IMR-90 (cell line): ENCODE measurements at regions not wholly inside any gene's neighbourhood (a gene's known extent, or its start where the extent isn't known, plus 50 kb on each side); places are given as distances from the start of the nearest gene placed in this dataset.

ENCODE experiments used
- ATAC-seq: fragments of 200-7000 bp; cut with Tn5 transposase; 2 replicates; pipeline ENCODE4 v1.9.1; 2020; ENCODE audit warnings: low read depth, mild to moderate bottlenecking, moderate library complexity
- BruUV-seq: library from RNA; stranded (reverse); fragments of 400-500 nt; replicated peaks from 2 replicates; lab custom pipeline; 2021; lab: Mats Ljungman, UMichigan
- CTCF ChIA-PET: fragments of 300-600 bp; formaldehyde crosslinking; extraction: SDS; loops from one replicate; lab custom pipeline; 2021; ENCODE audit warnings: antibody characterized with exemption; lab: Yijun Ruan, JAX
- POLR2A ChIA-PET: fragments of 300-600 bp; sonication (Branson Sonifier 250); formaldehyde crosslinking; loops from one replicate; lab custom pipeline; 2022; ENCODE audit warnings: antibody characterized with exemption; ENCODE audit not compliant: unreplicated experiment; lab: Charles Lee
- DNase-seq: peaks from one replicate; pipeline ENCODE4 v3.0.0; 2013
- H2AFZ ChIP-seq: replicated peaks from 2 replicates; pipeline ENCODE3; 2013; ENCODE audit warnings: low read length, mild to moderate bottlenecking; ENCODE audit not compliant: poor library complexity
- H2AK5ac ChIP-seq: 2 replicates; pipeline ENCODE4 v1.6.1; 2013; ENCODE audit warnings: low read depth, low read length, inconsistent platforms
- H2AK9ac ChIP-seq: replicated peaks from 2 replicates; pipeline ENCODE3; 2013; ENCODE audit warnings: mild to moderate bottlenecking, low read depth, low read length, moderate library complexity; ENCODE audit not compliant: poor library complexity
- H2BK120ac ChIP-seq: 2 replicates; pipeline ENCODE4 v1.6.1; 2013; ENCODE audit warnings: low read depth, low read length, inconsistent platforms
- H2BK15ac ChIP-seq: 3 replicates; pipeline ENCODE4 v1.6.1; 2013; ENCODE audit warnings: low read depth, low read length, inconsistent platforms
- H2BK20ac ChIP-seq: 2 replicates; pipeline ENCODE4 v1.6.1; 2013; ENCODE audit warnings: low read depth, mild to moderate bottlenecking, inconsistent platforms, low read length, moderate library complexity
- H2BK5ac ChIP-seq: 2 replicates; pipeline ENCODE4 v1.6.1; 2013; ENCODE audit warnings: mild to moderate bottlenecking, low read depth, low read length, inconsistent platforms; ENCODE audit not compliant: poor library complexity, severe bottlenecking
- H3K14ac ChIP-seq: replicated peaks from 2 replicates; pipeline ENCODE4 v1.6.1; 2013; ENCODE audit warnings: low read depth, low read length, inconsistent platforms
- H3K18ac ChIP-seq: 2 replicates; pipeline ENCODE4 v1.6.1; 2013; ENCODE audit warnings: low read depth, low read length, control low read depth
- H3K23ac ChIP-seq: 2 replicates; pipeline ENCODE4 v1.6.1; 2013; ENCODE audit warnings: low read depth, low read length, inconsistent platforms
- H3K27ac ChIP-seq: 2 replicates; pipeline ENCODE4 v1.5.1; 2013; ENCODE audit warnings: mild to moderate bottlenecking, control low read depth, low read length; ENCODE audit not compliant: insufficient read depth
- H3K27me3 ChIP-seq: 2 replicates; pipeline ENCODE4 v1.6.1; 2013; ENCODE audit warnings: low read length; ENCODE audit not compliant: control insufficient read depth, insufficient read depth
- H3K36me3 ChIP-seq: 2 replicates; pipeline ENCODE4 v1.6.1; 2013; ENCODE audit warnings: low read length, mixed read lengths; ENCODE audit not compliant: control insufficient read depth, insufficient read depth
- H3K4ac ChIP-seq: 2 replicates; pipeline ENCODE4 v1.6.1; 2013; ENCODE audit warnings: low read depth, low read length, inconsistent platforms
- H3K4me1 ChIP-seq: 2 replicates; pipeline ENCODE4 v1.6.1; 2013; ENCODE audit warnings: low read length, mixed read lengths; ENCODE audit not compliant: control insufficient read depth, insufficient read depth
- H3K4me2 ChIP-seq: 2 replicates; pipeline ENCODE4 v1.6.1; 2013; ENCODE audit warnings: low read depth, mild to moderate bottlenecking, control low read depth, low read length, moderate library complexity
- H3K4me3 ChIP-seq: 2 replicates; pipeline ENCODE4 v1.5.1; 2013; ENCODE audit warnings: low read depth, mild to moderate bottlenecking, control low read depth, low read length, moderate library complexity; ENCODE audit not compliant: insufficient read depth
- H3K56ac ChIP-seq: 2 replicates; pipeline ENCODE4 v1.6.1; 2013; ENCODE audit warnings: low read length, inconsistent platforms; ENCODE audit not compliant: insufficient read depth; ENCODE audit errors: extremely low read depth
- H3K79me1 ChIP-seq, 2 experiments: 2 replicates each; pipeline ENCODE4 v1.6.1; 2013; ENCODE audit warnings: low read length in 2 of 2, inconsistent platforms in 1 of 2, low read depth in 1 of 2
- H3K9ac ChIP-seq: 2 replicates; pipeline ENCODE4 v1.6.1; 2013; ENCODE audit warnings: low read depth, low read length, control low read depth
- H3K9me1 ChIP-seq: 2 replicates; pipeline ENCODE4 v1.6.1; 2013; ENCODE audit warnings: low read length, inconsistent platforms; ENCODE audit not compliant: insufficient read depth
- H3K9me3 ChIP-seq: 2 replicates; pipeline ENCODE4 v1.6.1; 2013; ENCODE audit warnings: low read length; ENCODE audit not compliant: control insufficient read depth, insufficient read depth
- H4K20me1 ChIP-seq: 2 replicates; pipeline ENCODE4 v1.6.1; 2013; ENCODE audit warnings: low read length, inconsistent platforms; ENCODE audit not compliant: insufficient read depth
- H4K5ac ChIP-seq: 2 replicates; pipeline ENCODE4 v1.6.1; 2013; ENCODE audit warnings: mild to moderate bottlenecking, low read depth, low read length, control low read depth
- H4K8ac ChIP-seq, 2 experiments: 2 replicates each; pipeline ENCODE4 v1.6.1; 2013; ENCODE audit warnings: low read depth in 2 of 2, low read length in 2 of 2, control low read depth in 1 of 2, inconsistent platforms in 1 of 2
- H4K91ac ChIP-seq: 2 replicates; pipeline ENCODE4 v1.6.1; 2013; ENCODE audit warnings: low read depth, low read length, inconsistent platforms; ENCODE audit not compliant: insufficient read depth
- FOS ChIP-seq: fragments of 150-350 bp; IDR thresholded peaks from 2 replicates; pipeline ENCODE4 v1.6.1; 2016; ENCODE audit warnings: low read depth, low read length
- NFE2L2 ChIP-seq: fragments of 150-350 bp; IDR thresholded peaks from 2 replicates; pipeline ENCODE4 v1.6.1; 2016; ENCODE audit warnings: low read depth, mild to moderate bottlenecking, low read length
- RFX5 ChIP-seq: IDR thresholded peaks from 2 replicates; pipeline ENCODE4 v1.8.0; 2012; ENCODE audit warnings: low read depth, mild to moderate bottlenecking, low read length, moderate library complexity
- WGBS, 2 experiments: methylation state at CpG; one replicate each; pipeline versions ENCODE4 v1.1.5 to v1.1.7; 2013; ENCODE audit warnings: missing lambda C conversion rate in 2 of 2; ENCODE audit not compliant: insufficient read length in 1 of 2; ENCODE audit errors: extremely low coverage in 2 of 2; 5-methylcytosine and 5-hydroxymethylcytosine counted together
- dilution Hi-C: fragments of 300-500 bp; cut with HindIII; formaldehyde crosslinking; loops from one replicate; pipeline ENCODE4 v1.14.3; 2018; ENCODE audit warnings: low sequenced_read_pairs; ENCODE audit not compliant: unreplicated experiment
- in situ Hi-C: fragments of 300-500 bp; cut with MboI; formaldehyde crosslinking; loops from 3 replicates; pipeline ENCODE4 v1.14.3; 2019; ENCODE audit warnings: low sequenced_read_pairs, inconsistent platforms, mixed read lengths
- intact Hi-C: fragments of 100-400 bp; cut with micrococcal nuclease; formaldehyde crosslinking; loops from 2 replicates; pipeline ENCODE4 v1.10.0; 2022

- no CpG with 5 or more reads among the region's 4 CpGs for WGBS, 2 experiments
- H3K18ac ChIP-seq: no peak overlapping the region; the same call in 1 of the 2 replicates
- ATAC-seq: peak; percentile 85
- peaks cover 3% of the 10 kb centered on the region; the same call in 1 of the 2 replicates for H3K9me1 ChIP-seq
- H3K27me3 ChIP-seq: no peaks in the 10 kb centered on the region
- in situ Hi-C loops: no loop called here
- no peak overlapping the region for H2AK9ac ChIP-seq
- no peak overlapping the region for H4K5ac ChIP-seq
- peak overlapping the region; percentile 84; the same call in 1 of the 2 replicates for H2BK120ac ChIP-seq
- no peak overlapping the region for H3K56ac ChIP-seq
- no peaks in the 10 kb centered on the region for H3K9me3 ChIP-seq
- H2BK15ac ChIP-seq: 0 out of 3 replicates have a peak overlapping the region, but pooled peaks have one; percentile 16
- peak overlapping the region; percentile 76 for H2BK5ac ChIP-seq
- dilution Hi-C loops: no loop called here
- intact Hi-C loops: no loop called here
- peak overlapping the region; percentile 77; the same call in 1 of the 2 replicates for H3K4ac ChIP-seq
- no peaks in the 10 kb centered on the region for H4K20me1 ChIP-seq
- H2BK20ac ChIP-seq: 0 out of 2 replicates have a peak overlapping the region, but pooled peaks have one; percentile 89
- H2AK5ac ChIP-seq: no peak overlapping the region
- peak overlapping the region; percentile 33; the same call in 1 of the 2 replicates for H3K4me2 ChIP-seq
- H4K8ac ChIP-seq: no peak overlapping the region
- H4K91ac ChIP-seq: no peak overlapping the region; the same call in 1 of the 2 replicates
- no peak overlapping the region for H3K27ac ChIP-seq
- TF ChIP-seq RFX5: peak; percentile 83
- peak; percentile 6; the same call in 1 of the 2 replicates for TF ChIP-seq FOS
- TF ChIP-seq NFE2L2: no peak
- H3K36me3 ChIP-seq: no peaks in the 10 kb centered on the region
- no peak overlapping the region for H3K9ac ChIP-seq
- H3K4me1 ChIP-seq: peaks cover 3% of the 10 kb centered on the region; the same call in 1 of the 2 replicates
- no peak overlapping the region for H2AFZ ChIP-seq
- DNase-seq: peak; percentile 70
- no peak overlapping the region for H3K23ac ChIP-seq
- BruUV-seq: no TSS peak
- CTCF ChIA-PET: interaction anchor here (0.6 kb wide), 1 partner anchor 338 kb away, joined by 3 read pairs; no protein-coding TSS in a partner anchor
- H3K14ac ChIP-seq: no peak overlapping the region
- POLR2A ChIA-PET: no interaction called here
- no peaks in the 10 kb centered on the region for H3K79me1 ChIP-seq
- H3K4me3 ChIP-seq: no peak overlapping the region
Measured at GRCh38 chr2:48175254-48175653, 139.2 kb upstream of the FOXN2 start.
